Prostate gland (tissue), 2 donors: ENCODE measurements at regions not wholly inside any gene's neighbourhood (a gene's known extent, or its start where the extent isn't known, plus 50 kb on each side); places are given as distances from the start of the nearest gene placed in this dataset.

Source experiments
- DNase-seq: peaks from one replicate; pipeline ENCODE4 v3.0.0-alpha.2; 2019; ENCODE audit warnings: low spot score
- H3K27ac ChIP-seq, 2 donors: fragments of 200-600 bp; sonication (generic); 2 replicates each; pipeline ENCODE4 v1.5.1; 2017 to 2019
- H3K27me3 ChIP-seq: fragments of 200-600 bp; sonication (generic); replicated peaks from 2 replicates; pipeline ENCODE4 v1.5.1; 2019; ENCODE audit not compliant: insufficient read depth
- H3K36me3 ChIP-seq, 2 donors: fragments of 200-600 bp; sonication (generic); 1 replicate in 1 of 2; 2 replicates in 1 of 2; pipeline versions ENCODE4 v1.5.1 to v1.8.1; 2017 to 2019
- H3K4me1 ChIP-seq: fragments of 200-600 bp; sonication (generic); replicated peaks from 2 replicates; pipeline ENCODE4 v1.5.1; 2019
- H3K4me3 ChIP-seq, 2 donors: fragments of 200-600 bp; sonication (generic); 2 replicates each; pipeline ENCODE4 v1.5.1; 2017 to 2019
- H3K9me3 ChIP-seq: fragments of 200-600 bp; sonication (generic); 2 replicates; pipeline ENCODE4 v1.5.1; 2017
- POLR2A ChIP-seq: fragments of 450-650 bp; IDR thresholded peaks from one replicate; pipeline ENCODE4 v1.6.1; 2016; ENCODE audit warnings: antibody characterized with exemption, mild to moderate bottlenecking
- POLR2AphosphoS5 ChIP-seq: sonication (generic); formaldehyde crosslinking; IDR thresholded peaks from one replicate; pipeline ENCODE4 v1.6.1; 2017; ENCODE audit warnings: antibody characterized with exemption
- WGBS: methylation state at CpG from one replicate; pipeline ENCODE4 v1.1.5; 2018; 5-methylcytosine and 5-hydroxymethylcytosine counted together
- intact Hi-C: fragments of 100-400 bp; cut with DNase I; formaldehyde crosslinking; loops from one replicate; pipeline ENCODE4 v1.14.2; 2022
- TF ChIP-seq, protein P1 (sequence below), 4 experiments: fragments of 200-600 bp in 2 of 4; fragments of 450-650 bp in 2 of 4; sonication (generic) in 2 of 4; IDR thresholded peaks; 1 replicate in 3 of 4; 2 replicates in 1 of 4; pipeline ENCODE4 v1.5.1; 2016 to 2019; ENCODE audit warnings: antibody characterized with exemption in 4 of 4, mild to moderate bottlenecking in 2 of 4, moderate library complexity in 2 of 4

DNA sequence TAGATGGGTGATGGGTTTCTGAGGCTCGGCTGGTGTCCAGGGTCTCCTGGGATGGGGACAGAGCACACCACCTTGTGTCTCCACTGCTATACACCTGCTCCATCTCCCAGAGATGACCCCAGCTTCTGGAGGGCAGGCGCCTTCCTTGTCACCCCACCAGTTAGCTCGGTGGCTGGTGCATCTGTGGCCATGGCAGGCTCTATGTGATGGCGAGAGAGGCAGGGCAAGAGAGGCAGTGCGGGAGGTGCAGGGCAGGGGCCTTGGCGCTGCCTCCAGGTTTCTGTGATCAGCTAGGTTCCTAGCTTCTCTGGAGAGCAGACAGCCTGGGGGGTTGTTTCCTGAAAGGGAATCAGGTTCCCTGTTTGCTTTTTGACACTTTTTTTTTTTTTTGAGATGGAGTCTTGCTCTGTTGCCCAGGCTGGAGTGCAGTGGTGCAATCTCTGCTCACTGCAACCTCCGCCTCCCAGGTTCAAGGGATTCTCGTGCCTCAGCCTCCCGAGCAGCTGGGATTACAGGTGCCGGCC, 69.0 kb upstream of the ZNF536 start:
- H3K27me3 ChIP-seq = no peaks in the 10 kb centered on the region
- H3K9me3 ChIP-seq = no peaks in the 10 kb centered on the region
- no peak overlapping the region for H3K4me3 ChIP-seq
- WGBS = 94% methylated on average over 10 of the region's 10 CpGs
- no peaks in the 10 kb centered on the region for H3K36me3 ChIP-seq
- DNase-seq = no peak
- TF ChIP-seq POLR2A (no peak), POLR2AphosphoS5 (no peak)
- TF ChIP-seq, protein P1, sequence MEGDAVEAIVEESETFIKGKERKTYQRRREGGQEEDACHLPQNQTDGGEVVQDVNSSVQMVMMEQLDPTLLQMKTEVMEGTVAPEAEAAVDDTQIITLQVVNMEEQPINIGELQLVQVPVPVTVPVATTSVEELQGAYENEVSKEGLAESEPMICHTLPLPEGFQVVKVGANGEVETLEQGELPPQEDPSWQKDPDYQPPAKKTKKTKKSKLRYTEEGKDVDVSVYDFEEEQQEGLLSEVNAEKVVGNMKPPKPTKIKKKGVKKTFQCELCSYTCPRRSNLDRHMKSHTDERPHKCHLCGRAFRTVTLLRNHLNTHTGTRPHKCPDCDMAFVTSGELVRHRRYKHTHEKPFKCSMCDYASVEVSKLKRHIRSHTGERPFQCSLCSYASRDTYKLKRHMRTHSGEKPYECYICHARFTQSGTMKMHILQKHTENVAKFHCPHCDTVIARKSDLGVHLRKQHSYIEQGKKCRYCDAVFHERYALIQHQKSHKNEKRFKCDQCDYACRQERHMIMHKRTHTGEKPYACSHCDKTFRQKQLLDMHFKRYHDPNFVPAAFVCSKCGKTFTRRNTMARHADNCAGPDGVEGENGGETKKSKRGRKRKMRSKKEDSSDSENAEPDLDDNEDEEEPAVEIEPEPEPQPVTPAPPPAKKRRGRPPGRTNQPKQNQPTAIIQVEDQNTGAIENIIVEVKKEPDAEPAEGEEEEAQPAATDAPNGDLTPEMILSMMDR (IDR thresholded peaks at IDR 0.05) = no peak
- no peak overlapping the region for H3K27ac ChIP-seq
- no peaks in the 10 kb centered on the region for H3K4me1 ChIP-seq
- intact Hi-C loops = no loop called here

DNA sequence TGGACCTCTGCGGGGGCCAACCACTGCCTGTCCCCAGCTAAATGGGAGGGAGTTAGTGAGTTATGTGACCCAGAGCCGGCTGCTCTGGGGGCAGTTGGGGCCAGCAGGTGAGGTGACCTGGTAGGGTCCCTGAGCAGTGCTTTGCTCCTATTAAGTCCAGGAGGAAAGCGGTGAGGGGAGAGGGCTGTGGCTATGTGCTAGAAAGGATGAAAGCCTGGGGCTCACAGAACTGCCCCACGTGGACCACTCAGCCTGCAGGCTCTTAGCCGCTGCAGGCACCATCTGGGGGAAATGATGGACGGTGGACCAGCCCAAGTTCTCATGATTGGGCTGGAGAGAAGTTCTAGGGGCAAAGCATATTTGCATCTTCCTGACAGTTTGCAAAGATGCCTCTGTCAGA, 67.6 kb upstream of the ZNF536 start:
- H3K9me3 ChIP-seq = no peaks in the 10 kb centered on the region
- no peaks in the 10 kb centered on the region for H3K4me1 ChIP-seq
- H3K27ac ChIP-seq = no peak overlapping the region
- TF ChIP-seq, protein P1 (IDR thresholded peaks at IDR 0.05) = no peak
- TF ChIP-seq POLR2AphosphoS5 (no peak), POLR2A (no peak)
- no peaks in the 10 kb centered on the region for H3K27me3 ChIP-seq
- DNase-seq = no peak
- intact Hi-C loops = no loop called here
- H3K36me3 ChIP-seq = no peaks in the 10 kb centered on the region
- 75% methylated on average over 6 of the region's 6 CpGs for WGBS
- H3K4me3 ChIP-seq = no peak overlapping the region

DNA sequence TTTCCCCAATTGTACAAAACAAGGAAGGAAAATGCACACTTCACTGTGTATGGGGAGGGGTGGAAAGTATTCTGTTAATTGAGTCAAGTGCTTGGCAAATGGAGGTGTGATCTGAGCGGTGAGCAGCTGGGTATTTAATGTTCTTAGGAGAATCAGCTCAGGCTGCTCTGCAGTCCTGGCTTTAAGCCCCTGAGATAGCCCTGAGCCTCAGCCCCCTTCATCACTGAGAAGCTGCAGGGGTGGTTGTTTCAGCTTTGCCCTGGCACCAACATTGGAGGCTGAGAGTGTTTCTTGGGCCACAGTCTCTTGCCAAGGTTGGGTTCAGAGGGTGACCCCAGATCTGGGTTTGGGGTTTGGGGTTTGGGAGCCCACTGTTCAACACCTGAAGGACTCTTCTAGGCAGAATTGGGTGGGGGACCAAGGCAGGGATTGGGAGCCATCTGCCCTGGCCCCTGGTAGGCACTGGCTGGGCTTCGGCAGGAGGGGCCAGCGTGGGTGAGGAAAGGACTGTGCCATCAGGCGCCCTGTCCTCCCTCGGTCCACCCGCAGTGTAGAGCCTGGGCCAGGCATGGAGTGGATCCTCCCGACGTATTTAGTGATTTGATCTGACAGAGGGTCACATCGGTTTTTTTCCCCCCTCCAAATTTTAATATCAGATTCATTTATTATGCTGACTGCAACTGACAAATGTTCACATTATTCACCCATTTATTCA, 66.7 kb upstream of the ZNF536 start:
- 88% methylated on average over 9 of the region's 9 CpGs for WGBS
- TF ChIP-seq POLR2A (no peak), POLR2AphosphoS5 (no peak)
- TF ChIP-seq, protein P1 (IDR thresholded peaks at IDR 0.05) = no peak
- H3K27me3 ChIP-seq = no peaks in the 10 kb centered on the region

GRCh38 chr19:30307191-30307974, 64.8 kb upstream of the ZNF536 start:
- H3K9me3 ChIP-seq = no peaks in the 10 kb centered on the region
- TF ChIP-seq, protein P1 (IDR thresholded peaks at IDR 0.05) = no peak
- TF ChIP-seq POLR2A = no peak
- no peak for TF ChIP-seq POLR2AphosphoS5
- H3K27ac ChIP-seq = no peak overlapping the region
- no peaks in the 10 kb centered on the region for H3K27me3 ChIP-seq
- no peaks in the 10 kb centered on the region for H3K4me1 ChIP-seq
- no peak overlapping the region for H3K4me3 ChIP-seq
- 50% methylated on average over 13 of the region's 13 CpGs for WGBS
- no peak for DNase-seq
- intact Hi-C loops = no loop called here
- no peaks in the 10 kb centered on the region for H3K36me3 ChIP-seq

More for the DNA sequence above, 66.7 kb upstream of the ZNF536 start:
- Histone ChIP-seq H3K36me3 (no peaks in the 10 kb centered on the region), H3K4me1 (no peaks in the 10 kb centered on the region), H3K4me3 (no peak overlapping the region), H3K9me3 (no peaks in the 10 kb centered on the region), H3K27ac (no peak overlapping the region)
- intact Hi-C loops = no loop called here
- DNase-seq = no peak
